Fibroblast of lung (primary cell): ENCODE measurements at regions not wholly inside any gene's neighbourhood (a gene's known extent, or its start where the extent isn't known, plus 50 kb on each side); places are given as distances from the start of the nearest gene placed in this dataset.

Source experiments
- DNase-seq, 2 donors: peaks; one replicate each; pipeline versions ENCODE4 v3.0.0 to v3.0.0-alpha.2; 2010; ENCODE audit warnings: low read depth in 2 of 2
- H2AFZ ChIP-seq: 2 replicates; pipeline ENCODE4 v1.5.1; 2012; ENCODE audit warnings: low read length, control low read depth, inconsistent platforms
- H3K27ac ChIP-seq: 2 replicates; pipeline ENCODE4 v1.5.1; 2011; ENCODE audit warnings: low read length, control low read depth; ENCODE audit not compliant: insufficient read depth
- H3K27me3 ChIP-seq: 2 replicates; pipeline ENCODE4 v1.5.1; 2011; ENCODE audit warnings: mild to moderate bottlenecking, low read length; ENCODE audit not compliant: control insufficient read depth, insufficient read depth
- H3K36me3 ChIP-seq: 2 replicates; pipeline ENCODE4 v1.5.1; 2011; ENCODE audit warnings: low read length; ENCODE audit not compliant: control insufficient read depth, insufficient read depth
- H3K4me1 ChIP-seq: 2 replicates; pipeline ENCODE4 v1.5.1; 2011; ENCODE audit warnings: low read length; ENCODE audit not compliant: control insufficient read depth, insufficient read depth; ENCODE audit errors: extremely low read depth
- H3K4me2 ChIP-seq: 2 replicates; pipeline ENCODE4 v1.5.1; 2011; ENCODE audit warnings: low read length, control low read depth; ENCODE audit not compliant: insufficient read depth; ENCODE audit errors: extremely low read depth
- H3K4me3 ChIP-seq, 4 experiments: fragments of 200-600 bp in 1 of 4; sonication (generic) in 1 of 4; replicated peaks in 1 of 4; 2 replicates each; pipeline ENCODE4 v1.5.1; 2011 to 2016; ENCODE audit warnings: low read length in 4 of 4, low read depth in 3 of 4, mild to moderate bottlenecking in 3 of 4, control low read depth in 2 of 4, inconsistent platforms in 1 of 4, mixed read lengths in 1 of 4; ENCODE audit not compliant: insufficient read depth in 1 of 4; ENCODE audit errors: control extremely low read depth in 1 of 4
- H3K79me2 ChIP-seq: 2 replicates; pipeline ENCODE4 v1.5.1; 2012; ENCODE audit warnings: mild to moderate bottlenecking, low read length, inconsistent platforms; ENCODE audit not compliant: control insufficient read depth, insufficient read depth
- H3K9ac ChIP-seq: 2 replicates; pipeline ENCODE4 v1.5.1; 2011; ENCODE audit warnings: mild to moderate bottlenecking, low read length, control low read depth; ENCODE audit not compliant: insufficient read depth
- H3K9me3 ChIP-seq: 2 replicates; pipeline ENCODE4 v1.5.1; 2012; ENCODE audit warnings: low read depth, low read length; ENCODE audit not compliant: control insufficient read depth, insufficient read depth
- H4K20me1 ChIP-seq: 2 replicates; pipeline ENCODE4 v1.5.1; 2011; ENCODE audit warnings: low read length; ENCODE audit not compliant: control insufficient read depth, insufficient read depth; ENCODE audit errors: extremely low read depth
- EZH2 ChIP-seq: IDR thresholded peaks from 2 replicates; pipeline ENCODE4 v1.5.1; 2012; ENCODE audit warnings: low read length, control low read depth, mild to moderate bottlenecking; ENCODE audit errors: missing control alignments
- TF ChIP-seq, protein P1 (sequence below), 2 donors: IDR thresholded peaks in 1 of 2; conservative IDR thresholded peaks in 1 of 2; 1 replicate in 1 of 2; 2 replicates in 1 of 2; pipeline ENCODE4 v1.5.1; 2011 to 2012; ENCODE audit warnings: low read length in 2 of 2, control low read depth in 1 of 2, inconsistent platforms in 1 of 2, low read depth in 1 of 2, mild to moderate bottlenecking in 1 of 2

DNA sequence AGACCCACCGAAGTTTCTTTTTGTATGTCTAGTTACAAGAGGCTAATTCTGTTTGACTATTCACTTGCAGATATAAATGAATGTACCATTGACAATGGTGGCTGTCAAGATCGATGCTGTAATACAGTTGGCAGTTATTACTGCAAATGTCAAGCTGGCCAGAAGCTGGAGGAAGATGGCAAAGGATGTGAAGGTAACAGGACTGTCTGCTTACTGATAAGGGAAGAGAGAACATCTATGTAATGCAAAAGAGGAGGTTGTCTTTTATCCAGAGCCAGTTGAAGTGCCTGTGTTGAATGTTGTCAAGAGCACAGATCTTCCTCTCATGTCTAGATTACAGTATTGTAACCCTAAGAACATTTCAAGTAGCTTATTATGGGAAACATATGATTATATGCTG is 549.5 kb upstream of the GOLIM4 start:
- Histone ChIP-seq H3K36me3 (no peaks in the 10 kb centered on the region), H3K79me2 (no peaks in the 10 kb centered on the region), H3K9ac (no peak overlapping the region), H3K27ac (no peak overlapping the region), H3K4me1 (no peaks in the 10 kb centered on the region), H3K9me3 (no peaks in the 10 kb centered on the region), H3K4me3 (no peak overlapping the region), H2AFZ (no peak overlapping the region), H4K20me1 (no peaks in the 10 kb centered on the region), H3K4me2 (no peak overlapping the region), H3K27me3 (no peaks in the 10 kb centered on the region)
- DNase-seq, result no peak
- TF ChIP-seq EZH2, result no peak
- TF ChIP-seq, protein P1, sequence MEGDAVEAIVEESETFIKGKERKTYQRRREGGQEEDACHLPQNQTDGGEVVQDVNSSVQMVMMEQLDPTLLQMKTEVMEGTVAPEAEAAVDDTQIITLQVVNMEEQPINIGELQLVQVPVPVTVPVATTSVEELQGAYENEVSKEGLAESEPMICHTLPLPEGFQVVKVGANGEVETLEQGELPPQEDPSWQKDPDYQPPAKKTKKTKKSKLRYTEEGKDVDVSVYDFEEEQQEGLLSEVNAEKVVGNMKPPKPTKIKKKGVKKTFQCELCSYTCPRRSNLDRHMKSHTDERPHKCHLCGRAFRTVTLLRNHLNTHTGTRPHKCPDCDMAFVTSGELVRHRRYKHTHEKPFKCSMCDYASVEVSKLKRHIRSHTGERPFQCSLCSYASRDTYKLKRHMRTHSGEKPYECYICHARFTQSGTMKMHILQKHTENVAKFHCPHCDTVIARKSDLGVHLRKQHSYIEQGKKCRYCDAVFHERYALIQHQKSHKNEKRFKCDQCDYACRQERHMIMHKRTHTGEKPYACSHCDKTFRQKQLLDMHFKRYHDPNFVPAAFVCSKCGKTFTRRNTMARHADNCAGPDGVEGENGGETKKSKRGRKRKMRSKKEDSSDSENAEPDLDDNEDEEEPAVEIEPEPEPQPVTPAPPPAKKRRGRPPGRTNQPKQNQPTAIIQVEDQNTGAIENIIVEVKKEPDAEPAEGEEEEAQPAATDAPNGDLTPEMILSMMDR (conservative IDR thresholded peaks at IDR 0.05 in 1 of 2, IDR thresholded peaks at IDR 0.05 in 1 of 2; ENCODE audit: low read depth in 1 of 2, low read length in 2 of 2), result no peak

DNA sequence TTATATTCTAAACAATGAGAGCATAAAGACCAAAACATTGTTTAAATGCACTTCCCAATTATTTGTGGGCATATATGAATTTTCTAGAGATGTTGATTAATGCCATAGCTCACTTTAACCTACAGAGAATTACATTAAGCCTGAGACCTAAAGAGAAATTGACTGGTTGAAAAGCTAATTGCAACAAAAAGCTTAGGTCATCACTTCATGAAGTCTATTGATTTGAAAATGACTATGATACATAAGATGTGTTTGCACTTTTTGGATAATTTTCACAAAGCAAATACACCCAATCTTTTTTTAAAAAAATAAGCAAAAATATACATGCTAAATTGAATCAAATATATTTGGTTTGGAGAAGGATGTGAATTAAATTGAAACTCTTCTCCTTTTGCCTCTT is 532.8 kb upstream of the GOLIM4 start:
- Histone ChIP-seq H3K27ac (no peak overlapping the region), H3K9me3 (no peaks in the 10 kb centered on the region), H3K27me3 (no peaks in the 10 kb centered on the region), H3K9ac (no peak overlapping the region), H3K36me3 (no peaks in the 10 kb centered on the region), H3K79me2 (no peaks in the 10 kb centered on the region), H3K4me3 (no peak overlapping the region), H2AFZ (no peak overlapping the region), H3K4me1 (no peaks in the 10 kb centered on the region), H3K4me2 (no peak overlapping the region), H4K20me1 (no peaks in the 10 kb centered on the region)
- TF ChIP-seq, protein P1 (conservative IDR thresholded peaks at IDR 0.05 in 1 of 2, IDR thresholded peaks at IDR 0.05 in 1 of 2; ENCODE audit: low read depth in 1 of 2, low read length in 2 of 2), result no peak
- DNase-seq, result no peak

DNA sequence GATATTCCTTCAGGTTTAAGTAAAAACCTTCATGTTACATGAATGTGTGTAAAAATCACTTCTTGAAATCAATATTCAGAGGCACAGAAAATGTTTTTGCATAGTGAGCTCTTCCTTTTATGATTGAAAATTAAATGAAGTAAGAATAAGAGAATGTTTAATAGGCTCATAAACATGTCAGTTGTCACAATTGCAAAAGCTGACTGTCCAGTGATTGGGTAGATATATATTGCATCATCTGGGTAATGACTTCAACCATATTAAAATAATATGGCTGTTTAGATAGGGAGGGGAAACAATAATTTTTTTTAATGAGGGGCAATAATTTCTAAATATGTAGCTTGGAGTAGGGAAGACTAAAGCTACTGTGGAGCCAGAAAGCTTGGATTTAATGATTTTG is 529.8 kb upstream of the GOLIM4 start:
- no peaks in the 10 kb centered on the region for H3K79me2 ChIP-seq
- no peak overlapping the region for H3K4me2 ChIP-seq
- H3K36me3 ChIP-seq, result no peaks in the 10 kb centered on the region
- TF ChIP-seq, protein P1 (conservative IDR thresholded peaks at IDR 0.05 in 1 of 2, IDR thresholded peaks at IDR 0.05 in 1 of 2; ENCODE audit: low read depth in 1 of 2, low read length in 2 of 2), result no peak
- TF ChIP-seq EZH2, result no peak
- DNase-seq, result no peak
- H3K4me1 ChIP-seq, result no peaks in the 10 kb centered on the region
- H3K27ac ChIP-seq, result no peak overlapping the region
- no peaks in the 10 kb centered on the region for H3K27me3 ChIP-seq
- H3K9ac ChIP-seq, result no peak overlapping the region
- H2AFZ ChIP-seq, result no peak overlapping the region
- no peaks in the 10 kb centered on the region for H3K9me3 ChIP-seq
- H4K20me1 ChIP-seq, result no peaks in the 10 kb centered on the region
- H3K4me3 ChIP-seq, result no peak overlapping the region
